Vagina (tissue), 2 donors: ENCODE measurements at regions not wholly inside any gene's neighbourhood (a gene's known extent, or its start where the extent isn't known, plus 50 kb on each side); places are given as distances from the start of the nearest gene placed in this dataset.

Experiments
- POLR2A ChIP-seq, 2 donors: fragments of 450-650 bp; IDR thresholded peaks; one replicate each; pipeline ENCODE4 v1.6.1; 2017; ENCODE audit warnings: antibody characterized with exemption in 2 of 2, mild to moderate bottlenecking in 2 of 2, moderate library complexity in 2 of 2
- TF ChIP-seq, protein P1 (sequence below), 3 experiments: fragments of 450-650 bp in 2 of 3; fragments of 200-600 bp in 1 of 3; sonication (generic) in 1 of 3; IDR thresholded peaks; one replicate each; pipeline ENCODE4 v1.5.1; 2017 to 2019; ENCODE audit warnings: antibody characterized with exemption in 3 of 3, mild to moderate bottlenecking in 2 of 3, moderate library complexity in 2 of 3

DNA sequence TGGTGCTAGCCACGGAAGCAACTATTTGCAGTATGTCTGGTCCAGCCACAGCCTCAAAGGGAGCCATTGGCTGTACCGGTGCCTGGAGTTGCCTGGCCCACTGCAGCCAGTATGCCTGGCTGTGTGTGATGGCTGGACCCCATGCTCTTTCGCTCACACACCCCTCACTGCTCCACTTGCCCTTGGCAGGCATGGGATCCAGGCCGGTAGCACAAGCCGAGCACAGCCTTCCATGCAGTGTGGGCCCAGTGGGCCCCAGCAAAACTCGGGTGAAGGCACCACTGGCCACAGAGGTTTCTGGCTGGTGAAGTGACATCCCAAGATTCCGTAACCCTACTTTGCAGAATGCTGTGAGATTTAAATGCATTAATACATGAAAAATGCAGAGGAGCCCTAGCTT, 665.8 kb downstream of the PLPP3 start:
- TF ChIP-seq, protein P1, sequence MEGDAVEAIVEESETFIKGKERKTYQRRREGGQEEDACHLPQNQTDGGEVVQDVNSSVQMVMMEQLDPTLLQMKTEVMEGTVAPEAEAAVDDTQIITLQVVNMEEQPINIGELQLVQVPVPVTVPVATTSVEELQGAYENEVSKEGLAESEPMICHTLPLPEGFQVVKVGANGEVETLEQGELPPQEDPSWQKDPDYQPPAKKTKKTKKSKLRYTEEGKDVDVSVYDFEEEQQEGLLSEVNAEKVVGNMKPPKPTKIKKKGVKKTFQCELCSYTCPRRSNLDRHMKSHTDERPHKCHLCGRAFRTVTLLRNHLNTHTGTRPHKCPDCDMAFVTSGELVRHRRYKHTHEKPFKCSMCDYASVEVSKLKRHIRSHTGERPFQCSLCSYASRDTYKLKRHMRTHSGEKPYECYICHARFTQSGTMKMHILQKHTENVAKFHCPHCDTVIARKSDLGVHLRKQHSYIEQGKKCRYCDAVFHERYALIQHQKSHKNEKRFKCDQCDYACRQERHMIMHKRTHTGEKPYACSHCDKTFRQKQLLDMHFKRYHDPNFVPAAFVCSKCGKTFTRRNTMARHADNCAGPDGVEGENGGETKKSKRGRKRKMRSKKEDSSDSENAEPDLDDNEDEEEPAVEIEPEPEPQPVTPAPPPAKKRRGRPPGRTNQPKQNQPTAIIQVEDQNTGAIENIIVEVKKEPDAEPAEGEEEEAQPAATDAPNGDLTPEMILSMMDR (IDR thresholded peaks at IDR 0.05) = no peak
- no peak for TF ChIP-seq POLR2A (IDR thresholded peaks at IDR 0.05)
